GM06990 (cell line): ENCODE measurements at regions not wholly inside any gene's neighbourhood (a gene's known extent, or its start where the extent isn't known, plus 50 kb on each side); places are given as distances from the start of the nearest gene placed in this dataset.

Experiments
- DNase-seq: peaks from one replicate; pipeline ENCODE4 v3.0.0-alpha.2; 2011; ENCODE audit not compliant: insufficient read length; ENCODE audit errors: extremely low read depth
- H3K27me3 ChIP-seq: replicated peaks from 2 replicates; pipeline ENCODE4 v1.6.0; 2011; ENCODE audit warnings: low read length; ENCODE audit not compliant: control insufficient read depth, insufficient read depth
- H3K36me3 ChIP-seq: 2 replicates; pipeline ENCODE4 v1.5.1; 2011; ENCODE audit warnings: low read length; ENCODE audit not compliant: control insufficient read depth, insufficient read depth
- H3K4me3 ChIP-seq: replicated peaks from 2 replicates; pipeline ENCODE4 v1.5.1; 2011; ENCODE audit warnings: low read depth, mild to moderate bottlenecking, control low read depth, low read length
- TF ChIP-seq, protein P1 (sequence below): IDR thresholded peaks from 2 replicates; pipeline ENCODE4 v1.5.1; 2011; ENCODE audit warnings: low read length, control low read depth, mild to moderate bottlenecking, inconsistent platforms; ENCODE audit not compliant: insufficient read depth, poor library complexity, severe bottlenecking

- TF ChIP-seq, protein P1, sequence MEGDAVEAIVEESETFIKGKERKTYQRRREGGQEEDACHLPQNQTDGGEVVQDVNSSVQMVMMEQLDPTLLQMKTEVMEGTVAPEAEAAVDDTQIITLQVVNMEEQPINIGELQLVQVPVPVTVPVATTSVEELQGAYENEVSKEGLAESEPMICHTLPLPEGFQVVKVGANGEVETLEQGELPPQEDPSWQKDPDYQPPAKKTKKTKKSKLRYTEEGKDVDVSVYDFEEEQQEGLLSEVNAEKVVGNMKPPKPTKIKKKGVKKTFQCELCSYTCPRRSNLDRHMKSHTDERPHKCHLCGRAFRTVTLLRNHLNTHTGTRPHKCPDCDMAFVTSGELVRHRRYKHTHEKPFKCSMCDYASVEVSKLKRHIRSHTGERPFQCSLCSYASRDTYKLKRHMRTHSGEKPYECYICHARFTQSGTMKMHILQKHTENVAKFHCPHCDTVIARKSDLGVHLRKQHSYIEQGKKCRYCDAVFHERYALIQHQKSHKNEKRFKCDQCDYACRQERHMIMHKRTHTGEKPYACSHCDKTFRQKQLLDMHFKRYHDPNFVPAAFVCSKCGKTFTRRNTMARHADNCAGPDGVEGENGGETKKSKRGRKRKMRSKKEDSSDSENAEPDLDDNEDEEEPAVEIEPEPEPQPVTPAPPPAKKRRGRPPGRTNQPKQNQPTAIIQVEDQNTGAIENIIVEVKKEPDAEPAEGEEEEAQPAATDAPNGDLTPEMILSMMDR: no peak
- Histone ChIP-seq H3K27me3 (no peaks in the 10 kb centered on the region), H3K36me3 (no peaks in the 10 kb centered on the region), H3K4me3 (no peak overlapping the region)
- no peak for DNase-seq
Measured at GRCh38 chr13:88729605-88730004, 1058.4 kb downstream of the SLITRK5 start.

DNA sequence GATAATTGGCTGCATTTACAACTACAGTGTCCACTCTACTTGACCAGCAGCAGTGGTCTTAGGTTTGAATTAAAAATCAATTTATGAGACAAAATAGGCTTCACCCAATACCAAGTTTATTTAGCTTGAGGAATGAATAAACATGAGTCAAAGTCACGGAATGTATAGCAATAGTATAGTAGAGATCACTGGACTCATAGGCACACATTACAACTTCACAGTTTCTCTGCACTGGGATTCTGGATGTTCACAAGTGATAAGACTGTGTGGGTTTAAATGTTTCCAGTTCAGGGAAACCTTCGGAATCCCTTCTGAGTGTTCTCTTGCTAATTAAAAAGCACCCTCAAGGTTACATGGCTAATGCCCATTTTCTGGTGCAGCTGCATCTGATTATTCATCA lies 1064.9 kb downstream of the SLITRK5 start:
- H3K4me3 ChIP-seq: no peak overlapping the region
- no peaks in the 10 kb centered on the region for H3K27me3 ChIP-seq
- no peak for DNase-seq
- TF ChIP-seq, protein P1: no peak
- H3K36me3 ChIP-seq: no peaks in the 10 kb centered on the region

GRCh38 chr13:88739195-88739594 lies 1068.0 kb downstream of the SLITRK5 start:
- no peak overlapping the region for H3K4me3 ChIP-seq
- H3K36me3 ChIP-seq: no peaks in the 10 kb centered on the region
- H3K27me3 ChIP-seq: no peaks in the 10 kb centered on the region
- DNase-seq: no peak
- TF ChIP-seq, protein P1: no peak

DNA sequence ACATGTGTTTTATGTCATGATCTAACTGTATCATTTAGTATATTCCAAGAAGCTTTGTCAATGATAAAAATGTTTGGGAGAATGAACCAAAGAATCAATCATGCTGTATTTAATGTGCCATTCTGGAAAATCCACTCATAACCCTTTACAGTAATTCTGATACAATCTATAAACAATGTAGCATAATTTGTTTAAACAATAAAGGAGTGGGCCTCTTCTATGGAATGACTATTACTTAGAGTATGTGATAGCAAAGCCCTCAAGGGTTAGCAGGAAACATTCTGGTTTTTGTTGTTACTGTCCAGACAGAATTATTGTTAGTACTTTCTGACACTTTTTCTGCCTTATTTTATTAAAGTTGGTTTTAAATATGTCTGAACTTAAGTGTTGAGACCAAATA lies 1073.1 kb downstream of the SLITRK5 start:
- H3K4me3 ChIP-seq: no peak overlapping the region
- TF ChIP-seq, protein P1: no peak
- no peaks in the 10 kb centered on the region for H3K27me3 ChIP-seq
- DNase-seq: no peak
- H3K36me3 ChIP-seq: no peaks in the 10 kb centered on the region

GRCh38 chr13:88745011-88745410 lies 1073.8 kb downstream of the SLITRK5 start:
- DNase-seq: no peak
- Histone ChIP-seq H3K27me3 (no peaks in the 10 kb centered on the region), H3K36me3 (no peaks in the 10 kb centered on the region), H3K4me3 (no peak overlapping the region)
- TF ChIP-seq, protein P1: no peak

GRCh38 chr13:88752041-88752440 lies 1080.9 kb downstream of the SLITRK5 start:
- H3K36me3 ChIP-seq: no peaks in the 10 kb centered on the region
- no peaks in the 10 kb centered on the region for H3K27me3 ChIP-seq
- H3K4me3 ChIP-seq: no peak overlapping the region
- TF ChIP-seq, protein P1: no peak
- no peak for DNase-seq
